ENCODE measurements at regions not wholly inside any gene's neighbourhood (a gene's known extent, or its start where the extent isn't known, plus 50 kb on each side); places are given as distances from the start of the nearest gene placed in this dataset.

GRCh38 chr14:101328412-101329028, 232.8 kb upstream of the DIO3 start:
- DNase-seq (ENCODE audit: low spot score): no peak

- no peak for DNase-seq (ENCODE audit: low spot score)
These were observed 230.7 kb upstream of the DIO3 start for GRCh38 chr14:101330416-101331140.

GRCh38 chr14:101331141-101331525, 230.2 kb upstream of the DIO3 start:
- DNase-seq (ENCODE audit: low spot score): no peak

- no peak for DNase-seq (ENCODE audit: low spot score)
These were observed 229.6 kb upstream of the DIO3 start for GRCh38 chr14:101331661-101332169.

GRCh38 chr14:101332281-101332680, 229.0 kb upstream of the DIO3 start:
- DNase-seq (ENCODE audit: low spot score): no peak

GRCh38 chr14:101333335-101334280, 227.7 kb upstream of the DIO3 start:
- DNase-seq (ENCODE audit: low spot score): no peak

- no peak for DNase-seq (ENCODE audit: low spot score)
These were observed 226.6 kb upstream of the DIO3 start for GRCh38 chr14:101334656-101335055.

GRCh38 chr14:101335061-101335661, 226.1 kb upstream of the DIO3 start:
- DNase-seq (ENCODE audit: low spot score): no peak

- DNase-seq (ENCODE audit: low spot score): no peak
These were observed 225.1 kb upstream of the DIO3 start for GRCh38 chr14:101336183-101336582.

- DNase-seq (ENCODE audit: low spot score): no peak
These were observed 224.2 kb upstream of the DIO3 start for GRCh38 chr14:101337053-101337452.

GRCh38 chr14:101340556-101340955, 220.7 kb upstream of the DIO3 start:
- DNase-seq (ENCODE audit: low spot score): no peak

GRCh38 chr14:101347893-101348777, 213.2 kb upstream of the DIO3 start:
- no peak for DNase-seq (ENCODE audit: low spot score)

- no peak for DNase-seq (ENCODE audit: low spot score)
These were observed 212.2 kb upstream of the DIO3 start for GRCh38 chr14:101349108-101349507.

- no peak for DNase-seq (ENCODE audit: low spot score)
These were observed 211.3 kb upstream of the DIO3 start for GRCh38 chr14:101350021-101350420.

- DNase-seq (ENCODE audit: low spot score): no peak
These were observed 210.6 kb upstream of the DIO3 start for GRCh38 chr14:101350691-101351090.

GRCh38 chr14:101351146-101351545, 210.1 kb upstream of the DIO3 start:
- no peak for DNase-seq (ENCODE audit: low spot score)

GRCh38 chr14:101351769-101352168, 209.5 kb upstream of the DIO3 start:
- DNase-seq (ENCODE audit: low spot score): no peak

GRCh38 chr14:101352567-101352966, 208.7 kb upstream of the DIO3 start:
- DNase-seq (ENCODE audit: low spot score): no peak

GRCh38 chr14:101353422-101353821, 207.9 kb upstream of the DIO3 start:
- DNase-seq (ENCODE audit: low spot score): no peak

- no peak for DNase-seq (ENCODE audit: low spot score)
These were observed 206.6 kb upstream of the DIO3 start for GRCh38 chr14:101354726-101355125.

- no peak for DNase-seq (ENCODE audit: low spot score)
These were observed 206.0 kb upstream of the DIO3 start for GRCh38 chr14:101355284-101355683.

All from LoVo (cell line).